A673 (cell line): ENCODE measurements at regions not wholly inside any gene's neighbourhood (a gene's known extent, or its start where the extent isn't known, plus 50 kb on each side); places are given as distances from the start of the nearest gene placed in this dataset.

ENCODE experiments used
- EZH2 ChIP-seq: fragments of 200-600 bp; sonication (generic); IDR thresholded peaks from 2 replicates; pipeline ENCODE4 v1.6.1; 2017; ENCODE audit warnings: borderline replicate concordance, low read depth, mild to moderate bottlenecking, mixed read lengths, antibody characterized with exemption, low read length; ENCODE audit not compliant: poor library complexity, severe bottlenecking
- TF ChIP-seq, protein P1 (sequence below): fragments of 300-800, 200-600 bp; sonication (generic); conservative IDR thresholded peaks from 2 replicates; pipeline ENCODE4 v1.5.1; 2017; ENCODE audit warnings: low read depth, mild to moderate bottlenecking, antibody characterized with exemption, low read length, moderate library complexity, mixed read lengths

DNA sequence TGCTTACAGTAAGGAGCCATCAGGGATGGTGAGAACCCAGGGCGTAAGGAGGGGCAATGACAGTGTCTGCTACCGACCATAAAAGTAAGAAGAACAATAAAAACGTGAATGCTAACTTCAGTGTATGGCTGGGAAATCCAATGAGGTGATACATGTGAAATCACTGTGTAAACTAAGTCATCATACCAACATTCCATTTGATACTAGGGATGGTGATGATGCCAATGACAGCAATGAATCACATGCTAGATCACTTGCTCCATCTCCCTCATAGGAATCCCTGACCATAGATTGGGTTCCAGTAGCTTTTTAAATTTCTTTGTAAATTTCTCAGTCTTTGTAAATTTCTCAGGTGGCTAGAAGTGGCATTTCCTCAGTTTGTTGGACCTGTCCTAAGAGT, 146.3 kb downstream of the SMIM20 start:
- TF ChIP-seq EZH2, result no peak
- TF ChIP-seq, protein P1, sequence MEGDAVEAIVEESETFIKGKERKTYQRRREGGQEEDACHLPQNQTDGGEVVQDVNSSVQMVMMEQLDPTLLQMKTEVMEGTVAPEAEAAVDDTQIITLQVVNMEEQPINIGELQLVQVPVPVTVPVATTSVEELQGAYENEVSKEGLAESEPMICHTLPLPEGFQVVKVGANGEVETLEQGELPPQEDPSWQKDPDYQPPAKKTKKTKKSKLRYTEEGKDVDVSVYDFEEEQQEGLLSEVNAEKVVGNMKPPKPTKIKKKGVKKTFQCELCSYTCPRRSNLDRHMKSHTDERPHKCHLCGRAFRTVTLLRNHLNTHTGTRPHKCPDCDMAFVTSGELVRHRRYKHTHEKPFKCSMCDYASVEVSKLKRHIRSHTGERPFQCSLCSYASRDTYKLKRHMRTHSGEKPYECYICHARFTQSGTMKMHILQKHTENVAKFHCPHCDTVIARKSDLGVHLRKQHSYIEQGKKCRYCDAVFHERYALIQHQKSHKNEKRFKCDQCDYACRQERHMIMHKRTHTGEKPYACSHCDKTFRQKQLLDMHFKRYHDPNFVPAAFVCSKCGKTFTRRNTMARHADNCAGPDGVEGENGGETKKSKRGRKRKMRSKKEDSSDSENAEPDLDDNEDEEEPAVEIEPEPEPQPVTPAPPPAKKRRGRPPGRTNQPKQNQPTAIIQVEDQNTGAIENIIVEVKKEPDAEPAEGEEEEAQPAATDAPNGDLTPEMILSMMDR, result no peak
